SH-SY5Y (cell line): ENCODE measurements at regions not wholly inside any gene's neighbourhood (a gene's known extent, or its start where the extent isn't known, plus 50 kb on each side); places are given as distances from the start of the nearest gene placed in this dataset.

Experiments
- GATA2 ChIP-seq: IDR thresholded peaks from 2 replicates; pipeline ENCODE4 v1.6.1; 2011; ENCODE audit warnings: mild to moderate bottlenecking, low read depth, low read length
- GATA3 ChIP-seq: IDR thresholded peaks from 2 replicates; pipeline ENCODE4 v1.6.1; 2011; ENCODE audit warnings: low read depth, mild to moderate bottlenecking, low read length, moderate library complexity

- TF ChIP-seq GATA3 = no peak
- no peak for TF ChIP-seq GATA2
Observed at GRCh38 chr3:182492536-182492935, 300.8 kb upstream of the ATP11B start.
